ENCODE measurements at regions not wholly inside any gene's neighbourhood (a gene's known extent, or its start where the extent isn't known, plus 50 kb on each side); places are given as distances from the start of the nearest gene placed in this dataset.

- in situ Hi-C loops (cut with MboI; ENCODE audit: low sequenced_read_pairs, unreplicated experiment): no loop called here
- DNase-seq (ENCODE audit: low spot score): no peak
- TF ChIP-seq, protein P1, sequence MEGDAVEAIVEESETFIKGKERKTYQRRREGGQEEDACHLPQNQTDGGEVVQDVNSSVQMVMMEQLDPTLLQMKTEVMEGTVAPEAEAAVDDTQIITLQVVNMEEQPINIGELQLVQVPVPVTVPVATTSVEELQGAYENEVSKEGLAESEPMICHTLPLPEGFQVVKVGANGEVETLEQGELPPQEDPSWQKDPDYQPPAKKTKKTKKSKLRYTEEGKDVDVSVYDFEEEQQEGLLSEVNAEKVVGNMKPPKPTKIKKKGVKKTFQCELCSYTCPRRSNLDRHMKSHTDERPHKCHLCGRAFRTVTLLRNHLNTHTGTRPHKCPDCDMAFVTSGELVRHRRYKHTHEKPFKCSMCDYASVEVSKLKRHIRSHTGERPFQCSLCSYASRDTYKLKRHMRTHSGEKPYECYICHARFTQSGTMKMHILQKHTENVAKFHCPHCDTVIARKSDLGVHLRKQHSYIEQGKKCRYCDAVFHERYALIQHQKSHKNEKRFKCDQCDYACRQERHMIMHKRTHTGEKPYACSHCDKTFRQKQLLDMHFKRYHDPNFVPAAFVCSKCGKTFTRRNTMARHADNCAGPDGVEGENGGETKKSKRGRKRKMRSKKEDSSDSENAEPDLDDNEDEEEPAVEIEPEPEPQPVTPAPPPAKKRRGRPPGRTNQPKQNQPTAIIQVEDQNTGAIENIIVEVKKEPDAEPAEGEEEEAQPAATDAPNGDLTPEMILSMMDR (IDR thresholded peaks at IDR 0.05; ENCODE audit: borderline replicate concordance, control extremely low read depth, extremely low read depth, insufficient read depth, missing control alignments): no peak
Measured at GRCh38 chr5:12114075-12114474, 209.8 kb upstream of the CTNND2 start.

- no peak for DNase-seq (ENCODE audit: low spot score)
- TF ChIP-seq, protein P1 (IDR thresholded peaks at IDR 0.05; ENCODE audit: borderline replicate concordance, control extremely low read depth, extremely low read depth, insufficient read depth, missing control alignments): no peak
- in situ Hi-C loops (cut with MboI; ENCODE audit: low sequenced_read_pairs, unreplicated experiment): no loop called here
Measured at GRCh38 chr5:12113062-12113461, 208.8 kb upstream of the CTNND2 start.

- no peak for DNase-seq (ENCODE audit: low spot score)
- in situ Hi-C loops (cut with MboI; ENCODE audit: low sequenced_read_pairs, unreplicated experiment): no loop called here
- TF ChIP-seq, protein P1 (IDR thresholded peaks at IDR 0.05; ENCODE audit: borderline replicate concordance, control extremely low read depth, extremely low read depth, insufficient read depth, missing control alignments): no peak
Measured at GRCh38 chr5:12111261-12111660, 207.0 kb upstream of the CTNND2 start.

- DNase-seq (ENCODE audit: low spot score): no peak
- in situ Hi-C loops (cut with MboI; ENCODE audit: low sequenced_read_pairs, unreplicated experiment): no loop called here
- TF ChIP-seq, protein P1 (IDR thresholded peaks at IDR 0.05; ENCODE audit: borderline replicate concordance, control extremely low read depth, extremely low read depth, insufficient read depth, missing control alignments): no peak
Measured at GRCh38 chr5:12110629-12111028, 206.4 kb upstream of the CTNND2 start.

DNA sequence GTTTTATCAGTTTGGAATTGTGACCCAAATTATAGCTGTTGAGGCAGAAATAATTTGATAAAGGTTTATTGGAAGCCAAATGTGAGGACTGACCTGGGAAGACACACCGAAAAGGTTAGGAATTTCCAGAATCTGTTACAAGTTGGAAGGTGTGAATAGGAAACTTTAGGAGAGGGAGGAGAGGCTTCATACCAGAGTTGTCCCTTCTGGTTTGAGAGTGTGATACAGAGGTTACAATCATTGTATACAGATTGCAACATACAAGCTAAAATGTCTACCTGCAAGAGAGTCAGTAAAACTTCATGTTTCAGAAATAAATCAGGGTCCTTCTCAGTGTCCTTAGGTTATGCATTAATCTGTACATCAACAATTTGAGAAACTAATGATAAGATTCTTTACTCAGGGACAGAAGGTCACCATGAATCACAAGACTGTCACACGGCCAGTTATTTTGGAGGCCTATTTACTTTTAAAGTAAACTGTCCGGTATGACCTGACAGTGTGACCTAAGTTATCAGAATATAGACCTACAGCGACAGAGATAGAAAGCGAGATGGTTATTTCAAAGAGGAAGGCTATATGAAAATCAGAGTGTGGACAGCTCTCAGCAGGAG lies 204.9 kb upstream of the CTNND2 start:
- in situ Hi-C loops (cut with MboI; ENCODE audit: low sequenced_read_pairs, unreplicated experiment): no loop called here
- TF ChIP-seq, protein P1 (IDR thresholded peaks at IDR 0.05; ENCODE audit: borderline replicate concordance, control extremely low read depth, extremely low read depth, insufficient read depth, missing control alignments): no peak
- DNase-seq (ENCODE audit: low spot score): no peak

DNA sequence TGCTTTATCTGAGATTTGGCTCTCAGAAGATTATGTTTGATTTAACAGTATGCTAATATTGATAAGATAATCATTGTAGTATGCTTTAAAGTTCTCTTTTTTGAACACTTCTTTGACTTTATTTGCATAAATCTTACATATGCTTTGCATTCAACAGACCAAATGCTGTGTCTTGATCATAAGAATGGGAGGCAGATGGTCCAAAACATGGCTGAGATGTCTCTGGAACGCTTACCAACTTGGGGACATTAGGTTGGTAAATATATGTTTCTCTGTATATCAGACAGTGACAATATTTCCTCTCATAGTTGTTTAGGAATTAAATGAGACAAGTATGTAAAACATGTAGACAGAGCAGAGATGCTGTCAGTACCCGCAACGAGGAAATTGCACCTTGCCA lies 197.9 kb upstream of the CTNND2 start:
- in situ Hi-C loops (cut with MboI; ENCODE audit: low sequenced_read_pairs, unreplicated experiment): no loop called here
- TF ChIP-seq, protein P1 (IDR thresholded peaks at IDR 0.05; ENCODE audit: borderline replicate concordance, control extremely low read depth, extremely low read depth, insufficient read depth, missing control alignments): no peak
- no peak for DNase-seq (ENCODE audit: low spot score)

All from GM13976 (cell line).